ENCODE measurements at regions not wholly inside any gene's neighbourhood (a gene's known extent, or its start where the extent isn't known, plus 50 kb on each side); places are given as distances from the start of the nearest gene placed in this dataset.

- TF ChIP-seq CTCF (IDR thresholded peaks at IDR 0.05; ENCODE audit: low read length) (no peak), EZH2 (IDR thresholded peaks at IDR 0.05; ENCODE audit: borderline replicate concordance, low read length) (no peak)
- H3K36me3 ChIP-seq (ENCODE audit: insufficient read depth, low read length) = no peaks in the 10 kb centered on the region
- H3K9me3 ChIP-seq (ENCODE audit: low read length) = peaks cover 13% of the 10 kb centered on the region
- no peaks in the 10 kb centered on the region for H3K79me2 ChIP-seq (ENCODE audit: insufficient read depth, low read length)
- no peaks in the 10 kb centered on the region for H3K9me2 ChIP-seq (ENCODE audit: low read depth, low read length)
- H3K9ac ChIP-seq (ENCODE audit: low read length) = no peak overlapping the region
- H3F3A ChIP-seq (ENCODE audit: insufficient read depth, low read length) = no peaks in the 10 kb centered on the region
- no peak overlapping the region for H3K4me2 ChIP-seq (ENCODE audit: low read length)
- peaks cover 7% of the 10 kb centered on the region for H3K4me1 ChIP-seq (ENCODE audit: insufficient read depth, low read length, severe bottlenecking)
- no peak overlapping the region for H3K4me3 ChIP-seq (ENCODE audit: low read depth, low read length, poor library complexity, severe bottlenecking)
- H2AFZ ChIP-seq (ENCODE audit: low read length) = no peak overlapping the region
- H3K27ac ChIP-seq (ENCODE audit: low read depth, low read length, poor library complexity, severe bottlenecking) = no peak overlapping the region
- no peaks in the 10 kb centered on the region for H4K20me1 ChIP-seq (ENCODE audit: insufficient read depth, low read length)
- no peaks in the 10 kb centered on the region for H3K27me3 ChIP-seq (ENCODE audit: insufficient read depth, low read length)
These were observed 581.4 kb upstream of the GJE1 start for GRCh38 chr6:141551318-141551717.

- Histone ChIP-seq H3F3A (ENCODE audit: insufficient read depth, low read length) (no peaks in the 10 kb centered on the region), H3K36me3 (ENCODE audit: insufficient read depth, low read length) (no peaks in the 10 kb centered on the region), H3K9me3 (ENCODE audit: low read length) (peaks cover 13% of the 10 kb centered on the region), H3K4me2 (ENCODE audit: low read length) (no peak overlapping the region), H4K20me1 (ENCODE audit: insufficient read depth, low read length) (no peaks in the 10 kb centered on the region), H3K4me3 (ENCODE audit: low read depth, low read length, poor library complexity, severe bottlenecking) (no peak overlapping the region), H3K27ac (ENCODE audit: low read depth, low read length, poor library complexity, severe bottlenecking) (no peak overlapping the region), H3K27me3 (ENCODE audit: insufficient read depth, low read length) (no peaks in the 10 kb centered on the region), H3K9ac (ENCODE audit: low read length) (no peak overlapping the region), H3K4me1 (ENCODE audit: insufficient read depth, low read length, severe bottlenecking) (peaks cover 7% of the 10 kb centered on the region), H3K79me2 (ENCODE audit: insufficient read depth, low read length) (no peaks in the 10 kb centered on the region), H2AFZ (ENCODE audit: low read length) (no peak overlapping the region), H3K9me2 (ENCODE audit: low read depth, low read length) (no peaks in the 10 kb centered on the region)
- no peak for TF ChIP-seq CTCF (IDR thresholded peaks at IDR 0.05; ENCODE audit: low read length)
- TF ChIP-seq EZH2 (IDR thresholded peaks at IDR 0.05; ENCODE audit: borderline replicate concordance, low read length) = no peak
These were observed 582.3 kb upstream of the GJE1 start for GRCh38 chr6:141550471-141550870.

- Histone ChIP-seq H3K27ac (ENCODE audit: low read depth, low read length, poor library complexity, severe bottlenecking) (no peak overlapping the region), H3K4me3 (ENCODE audit: low read depth, low read length, poor library complexity, severe bottlenecking) (no peak overlapping the region), H3K36me3 (ENCODE audit: insufficient read depth, low read length) (no peaks in the 10 kb centered on the region), H3K9me3 (ENCODE audit: low read length) (peaks cover 13% of the 10 kb centered on the region), H4K20me1 (ENCODE audit: insufficient read depth, low read length) (no peaks in the 10 kb centered on the region), H3K9ac (ENCODE audit: low read length) (no peak overlapping the region), H3K4me1 (ENCODE audit: insufficient read depth, low read length, severe bottlenecking) (peaks cover 7% of the 10 kb centered on the region), H2AFZ (ENCODE audit: low read length) (no peak overlapping the region), H3K4me2 (ENCODE audit: low read length) (no peak overlapping the region), H3F3A (ENCODE audit: insufficient read depth, low read length) (no peaks in the 10 kb centered on the region), H3K79me2 (ENCODE audit: insufficient read depth, low read length) (no peaks in the 10 kb centered on the region), H3K9me2 (ENCODE audit: low read depth, low read length) (no peaks in the 10 kb centered on the region), H3K27me3 (ENCODE audit: insufficient read depth, low read length) (no peaks in the 10 kb centered on the region)
- TF ChIP-seq CTCF (IDR thresholded peaks at IDR 0.05; ENCODE audit: low read length) (no peak), EZH2 (IDR thresholded peaks at IDR 0.05; ENCODE audit: borderline replicate concordance, low read length) (no peak)
These were observed 583.8 kb upstream of the GJE1 start for GRCh38 chr6:141548966-141549365.
